ENCODE measurements at regions not wholly inside any gene's neighbourhood (a gene's known extent, or its start where the extent isn't known, plus 50 kb on each side); places are given as distances from the start of the nearest gene placed in this dataset.

GRCh38 chr17:72390675-72391508, 270.1 kb downstream of the SOX9 start:
- no peak for DNase-seq (ENCODE audit: low spot score)

- DNase-seq (ENCODE audit: low spot score): no peak
These were observed 271.5 kb downstream of the SOX9 start for GRCh38 chr17:72392056-72393010.

- DNase-seq (ENCODE audit: low spot score): no peak
These were observed 272.7 kb downstream of the SOX9 start for GRCh38 chr17:72393553-72393952.

GRCh38 chr17:72394531-72394930, 273.7 kb downstream of the SOX9 start:
- DNase-seq (ENCODE audit: low spot score): no peak

GRCh38 chr17:72396121-72396520, 275.3 kb downstream of the SOX9 start:
- no peak for DNase-seq (ENCODE audit: low spot score)

DNA sequence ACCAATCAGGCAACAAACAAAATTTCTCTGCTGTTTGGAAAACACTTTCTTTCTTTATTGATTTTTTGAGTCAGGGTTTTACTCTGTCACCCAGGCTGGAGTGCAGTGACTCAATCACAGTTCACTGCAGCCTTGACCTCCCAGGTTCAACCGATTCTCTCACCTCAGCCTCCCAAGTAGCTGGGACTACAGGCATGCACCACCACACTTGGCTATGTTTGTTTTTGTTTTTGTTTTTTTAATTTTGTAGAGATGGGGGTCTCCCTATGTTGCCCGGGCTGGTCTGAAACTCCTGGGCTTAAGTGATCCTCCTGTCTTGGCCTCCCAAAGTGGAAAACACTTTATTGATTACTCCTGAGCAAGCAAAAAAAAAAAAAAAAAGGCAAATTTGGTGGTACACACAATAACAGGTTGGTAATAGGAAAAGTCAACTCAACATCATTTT, 276.4 kb downstream of the SOX9 start:
- DNase-seq (ENCODE audit: low spot score): no peak

GRCh38 chr17:72397687-72398086, 276.9 kb downstream of the SOX9 start:
- no peak for DNase-seq (ENCODE audit: low spot score)

GRCh38 chr17:72399023-72399607, 278.3 kb downstream of the SOX9 start:
- no peak for DNase-seq (ENCODE audit: low spot score)

GRCh38 chr17:72399608-72400487, 279.0 kb downstream of the SOX9 start:
- DNase-seq (ENCODE audit: low spot score): no peak

DNA sequence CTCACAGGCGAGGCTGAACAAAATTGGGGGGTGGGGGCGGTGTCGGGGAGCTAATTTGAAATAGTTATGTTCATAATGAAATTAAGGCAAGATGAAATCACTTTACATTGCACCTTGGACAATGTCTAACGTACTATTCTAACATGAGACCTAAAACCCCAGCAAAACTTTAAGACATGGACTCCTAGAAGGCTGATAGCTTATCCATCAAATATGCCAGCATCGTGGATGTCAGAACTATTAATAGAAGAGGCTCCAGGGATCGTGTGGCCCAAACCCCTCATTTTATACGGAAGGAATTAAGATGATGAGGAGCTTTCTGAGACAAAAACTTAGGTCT, 279.6 kb downstream of the SOX9 start:
- DNase-seq (ENCODE audit: low spot score): no peak

DNA sequence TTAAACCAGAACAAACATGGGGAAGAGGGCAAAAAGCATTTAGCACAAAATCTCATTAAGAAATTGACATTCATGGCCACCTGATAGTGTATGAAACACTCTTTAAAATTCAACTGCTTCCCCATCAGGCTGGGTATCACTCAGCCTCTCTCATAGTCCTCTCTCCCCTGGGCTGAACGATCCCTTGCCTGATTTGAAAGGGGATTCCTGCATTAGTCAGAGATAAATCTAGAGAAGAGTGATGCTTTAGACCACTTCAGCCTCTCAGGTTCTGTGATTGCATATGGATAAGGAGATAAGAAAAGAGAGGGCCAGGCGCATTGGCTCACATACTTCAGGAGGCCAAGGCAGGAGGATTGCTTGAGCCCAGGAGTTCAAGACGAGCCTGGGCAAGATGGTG, 280.0 kb downstream of the SOX9 start:
- DNase-seq (ENCODE audit: low spot score): no peak

DNA sequence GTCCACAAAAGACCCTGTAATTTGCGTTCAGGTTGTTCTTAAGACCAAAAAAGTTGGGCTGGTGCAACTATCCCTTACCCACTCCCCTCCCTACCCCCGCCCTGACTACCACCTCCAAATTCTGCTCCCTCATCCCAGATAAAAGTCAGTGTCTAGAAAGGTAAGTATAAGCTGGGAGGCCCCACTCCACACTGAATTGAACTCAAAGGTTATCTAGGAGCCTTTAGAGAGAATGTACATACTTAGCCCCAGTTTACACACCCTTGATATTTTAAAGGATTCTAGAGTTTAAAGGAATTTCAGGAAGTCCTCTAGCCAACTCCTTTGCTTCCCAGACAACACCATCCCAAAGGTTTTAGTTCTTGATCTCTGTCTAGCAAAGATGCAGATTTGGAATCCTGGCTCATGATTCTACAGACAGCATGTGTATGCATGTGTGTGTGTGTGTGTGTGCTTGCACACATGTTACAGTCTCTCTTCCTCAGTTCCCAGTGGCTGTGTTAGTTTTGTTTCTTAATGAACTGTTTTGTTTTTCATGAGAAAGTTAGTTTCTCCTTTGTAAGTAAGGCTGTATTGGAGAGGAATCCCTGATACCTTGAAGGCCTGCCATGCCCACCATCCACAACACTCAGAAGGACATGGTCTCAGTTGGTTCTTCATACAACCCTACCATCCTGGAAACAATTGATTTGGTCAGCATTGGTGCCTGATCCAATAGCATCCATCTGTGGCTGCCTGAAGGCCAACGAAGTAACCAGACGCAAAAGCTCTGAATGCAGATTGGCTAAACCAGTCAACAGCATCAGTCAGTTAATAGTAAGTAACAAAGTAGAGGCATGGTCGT, 281.3 kb downstream of the SOX9 start:
- no peak for DNase-seq (ENCODE audit: low spot score)

- no peak for DNase-seq (ENCODE audit: low spot score)
These were observed 281.9 kb downstream of the SOX9 start for GRCh38 chr17:72402727-72403210.

DNA sequence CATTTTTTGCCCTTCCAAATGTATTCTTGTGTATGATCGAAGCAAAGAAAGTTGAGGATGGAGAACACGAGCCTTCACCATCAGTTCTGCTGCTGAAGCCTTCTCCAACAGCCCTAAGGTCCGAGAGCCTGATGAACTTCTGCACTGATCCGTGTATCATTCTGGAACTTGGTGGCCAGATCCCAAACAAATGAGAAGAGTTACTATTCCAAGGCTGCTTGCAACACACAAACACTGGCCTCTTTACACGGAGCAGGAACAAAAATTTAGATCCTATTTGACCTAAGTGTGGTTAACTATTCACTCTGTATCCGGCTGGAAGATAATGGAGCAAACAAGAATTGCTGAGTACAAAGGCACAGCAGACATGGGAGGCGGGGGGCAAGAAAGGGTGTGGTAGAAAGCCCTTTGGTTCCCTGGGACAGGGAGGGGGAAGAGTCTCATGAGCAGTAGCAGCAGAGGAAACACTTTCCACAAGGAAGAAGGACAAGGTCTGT, 282.9 kb downstream of the SOX9 start:
- no peak for DNase-seq (ENCODE audit: low spot score)

DNA sequence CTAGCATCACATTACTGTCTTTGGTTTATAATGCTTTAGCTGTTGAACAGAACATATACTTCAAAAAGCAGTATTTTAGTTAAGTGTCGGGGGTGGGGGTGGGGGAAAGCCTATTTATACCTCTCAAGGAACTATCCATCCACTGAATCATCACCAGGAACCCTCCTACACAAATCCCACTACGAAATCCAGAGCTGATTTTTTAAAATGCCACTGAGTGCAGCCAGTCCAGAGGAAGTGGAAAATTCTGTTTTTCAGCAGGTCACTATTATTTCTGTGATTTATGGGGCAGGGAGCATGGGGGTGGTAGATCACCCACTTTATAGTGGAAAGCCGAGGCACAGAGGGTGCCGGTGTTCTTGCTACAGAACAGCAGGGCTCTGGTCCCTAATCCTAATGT, 284.1 kb downstream of the SOX9 start:
- DNase-seq (ENCODE audit: low spot score): no peak

DNA sequence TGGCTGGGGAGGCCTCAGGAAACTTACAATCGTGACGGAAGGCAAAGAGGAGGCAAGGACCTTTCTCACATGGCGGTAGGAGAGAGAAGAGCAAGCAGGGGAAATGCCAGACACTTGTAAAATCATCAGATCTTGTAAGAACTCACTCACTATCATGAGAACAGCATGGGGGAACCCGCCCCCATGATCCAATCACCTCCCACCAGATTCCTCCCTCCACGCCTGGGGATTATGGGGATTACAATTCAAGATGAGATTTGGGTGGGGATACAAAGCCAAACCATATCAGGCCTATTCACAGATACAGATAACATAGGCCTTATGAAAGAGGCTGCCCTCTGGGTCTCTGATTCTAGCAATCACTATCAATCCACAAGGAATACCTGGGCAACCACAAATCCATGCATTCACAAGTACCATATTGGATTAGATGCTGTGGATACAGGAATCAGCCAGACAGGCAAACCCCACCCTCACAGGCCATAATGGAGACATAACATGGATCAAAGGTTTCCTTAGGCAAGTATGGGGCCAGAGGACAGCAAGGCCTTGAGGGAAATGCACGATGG, 284.9 kb downstream of the SOX9 start:
- DNase-seq (ENCODE audit: low spot score): no peak

DNA sequence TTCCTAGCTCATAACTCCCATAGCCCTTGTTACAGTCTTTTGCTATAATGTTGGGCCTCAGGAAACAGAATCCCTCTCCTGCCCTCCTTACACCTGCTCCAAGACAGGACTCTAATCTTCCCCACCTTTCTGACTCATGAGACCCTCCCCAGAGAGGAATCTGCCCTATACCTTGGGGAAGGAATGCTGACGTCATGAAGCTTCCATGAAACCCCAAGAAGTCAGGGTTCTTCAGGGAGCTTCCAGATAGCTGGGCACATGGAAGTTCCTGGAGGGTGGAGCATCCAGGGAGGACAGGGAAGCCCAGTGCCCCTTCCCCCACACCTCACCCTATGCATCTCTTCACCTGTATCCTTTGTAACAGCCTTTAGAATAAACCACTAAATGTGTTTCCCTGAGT, 285.7 kb downstream of the SOX9 start:
- DNase-seq (ENCODE audit: low spot score): no peak

DNA sequence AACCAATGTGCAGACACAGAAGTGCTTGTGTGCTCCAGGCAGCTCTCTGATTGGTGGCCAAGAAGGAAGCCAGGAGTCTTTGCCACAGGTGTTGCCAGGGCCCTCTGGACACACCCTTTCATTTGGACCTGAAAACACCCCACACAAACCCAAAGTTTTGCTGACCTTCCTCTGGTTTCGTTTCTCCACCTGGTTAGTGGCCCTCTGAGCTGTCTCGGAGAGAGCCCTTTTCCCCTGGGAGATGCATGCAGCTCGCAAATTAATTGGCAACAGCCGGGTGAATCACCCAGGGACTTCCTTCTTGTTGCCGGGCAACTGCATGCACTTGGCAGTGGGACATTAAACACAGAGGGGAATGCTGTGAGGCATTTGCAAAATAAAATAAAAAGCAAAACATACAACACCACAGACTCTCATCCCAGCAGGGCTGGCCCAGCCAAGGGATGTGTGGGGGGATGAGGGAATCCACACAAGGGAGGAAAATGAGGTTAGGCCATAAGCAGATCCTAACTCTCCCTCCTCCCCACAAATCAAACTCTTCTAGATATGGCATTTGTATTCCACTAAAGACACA, 286.6 kb downstream of the SOX9 start:
- no peak for DNase-seq (ENCODE audit: low spot score)

GRCh38 chr17:72407931-72408330, 287.1 kb downstream of the SOX9 start:
- DNase-seq (ENCODE audit: low spot score): no peak

- DNase-seq (ENCODE audit: low spot score): no peak
These were observed 287.8 kb downstream of the SOX9 start for GRCh38 chr17:72408641-72409040.

All from CD4-positive, alpha-beta T cell treated with Interleukin-6 at 100 ng/mL for 8 hours (primary cell).